NCI-H2227 (cell line): ENCODE measurements at regions not wholly inside any gene's neighbourhood (a gene's known extent, or its start where the extent isn't known, plus 50 kb on each side); places are given as distances from the start of the nearest gene placed in this dataset.

Experiments used
- DNase-seq: peaks from one replicate; lab custom pipeline; 2025; ENCODE audit not compliant: unreplicated experiment; lab: John Stamatoyannopoulos, UW

GRCh38 chr5:103464835-103465484 is 97.6 kb downstream of the NUDT12 start:
- no peak for DNase-seq

DNA sequence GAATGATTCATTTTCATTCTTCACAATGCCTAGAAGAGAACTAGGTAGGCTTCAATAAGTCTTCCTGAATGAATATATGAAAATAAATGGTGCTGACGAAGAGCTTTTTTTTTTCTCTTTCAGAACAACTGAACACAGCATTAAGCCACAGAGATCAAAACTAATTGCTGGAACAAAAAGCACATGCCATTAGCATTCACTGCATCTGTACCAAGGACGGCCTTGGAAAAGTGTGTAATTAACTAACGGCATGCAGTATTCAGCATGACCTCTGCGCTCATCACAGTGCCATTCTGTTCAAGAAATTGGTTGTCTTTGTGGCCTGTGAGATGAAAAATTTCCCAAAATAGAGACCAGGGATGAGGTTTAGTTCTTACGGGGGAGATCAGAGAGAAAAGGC is 99.3 kb downstream of the NUDT12 start:
- peak; percentile 4 for DNase-seq

DNA sequence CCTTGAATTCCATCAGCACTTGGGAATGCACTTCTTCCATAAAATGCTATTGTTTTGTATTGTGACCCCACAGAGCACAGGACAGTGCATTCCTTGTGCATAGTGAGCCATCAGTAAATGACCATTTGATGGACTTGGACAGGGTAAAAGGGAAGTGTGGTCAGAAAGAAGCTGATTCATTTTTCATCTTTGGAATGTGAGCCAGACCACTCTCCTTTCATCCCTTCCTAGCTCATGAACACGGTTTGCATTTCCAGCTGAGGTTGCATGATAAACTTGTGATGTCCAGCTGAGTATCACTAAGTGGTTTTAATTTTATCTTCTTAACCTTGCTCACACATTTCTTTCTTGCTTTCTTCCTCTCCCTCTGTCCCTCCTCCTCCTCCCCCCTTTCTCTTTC is 101.3 kb downstream of the NUDT12 start:
- DNase-seq: no peak

GRCh38 chr5:103458497-103459040 is 104.0 kb downstream of the NUDT12 start:
- no peak for DNase-seq

GRCh38 chr5:103456476-103456875 is 106.1 kb downstream of the NUDT12 start:
- DNase-seq: no peak

GRCh38 chr5:103455796-103456195 is 106.8 kb downstream of the NUDT12 start:
- DNase-seq: no peak

- no peak for DNase-seq
These were observed 107.8 kb downstream of the NUDT12 start for GRCh38 chr5:103454770-103455169.

DNA sequence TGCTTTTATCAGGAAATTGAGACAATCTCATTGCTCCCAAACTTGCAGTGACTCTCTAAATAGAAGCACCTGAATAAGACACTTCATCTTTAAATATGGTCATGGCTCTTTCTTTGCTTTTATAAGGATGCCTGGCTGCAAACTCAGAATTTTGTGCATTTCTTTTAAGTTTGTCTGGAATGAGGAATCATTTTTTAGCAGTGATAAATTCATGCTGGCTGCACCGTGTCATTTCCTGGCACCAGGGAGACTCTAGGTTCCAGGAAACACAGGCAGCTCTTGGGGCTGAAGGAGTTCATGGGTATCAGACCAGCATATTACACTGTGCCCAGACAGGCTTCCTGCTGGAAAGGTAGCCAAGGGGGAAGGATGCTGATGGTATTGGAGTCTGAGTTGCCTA is 109.9 kb downstream of the NUDT12 start:
- DNase-seq: no peak

GRCh38 chr5:103452089-103452488 is 110.5 kb downstream of the NUDT12 start:
- DNase-seq: no peak

- no peak for DNase-seq
These were observed 111.3 kb downstream of the NUDT12 start for GRCh38 chr5:103451261-103451660.

DNA sequence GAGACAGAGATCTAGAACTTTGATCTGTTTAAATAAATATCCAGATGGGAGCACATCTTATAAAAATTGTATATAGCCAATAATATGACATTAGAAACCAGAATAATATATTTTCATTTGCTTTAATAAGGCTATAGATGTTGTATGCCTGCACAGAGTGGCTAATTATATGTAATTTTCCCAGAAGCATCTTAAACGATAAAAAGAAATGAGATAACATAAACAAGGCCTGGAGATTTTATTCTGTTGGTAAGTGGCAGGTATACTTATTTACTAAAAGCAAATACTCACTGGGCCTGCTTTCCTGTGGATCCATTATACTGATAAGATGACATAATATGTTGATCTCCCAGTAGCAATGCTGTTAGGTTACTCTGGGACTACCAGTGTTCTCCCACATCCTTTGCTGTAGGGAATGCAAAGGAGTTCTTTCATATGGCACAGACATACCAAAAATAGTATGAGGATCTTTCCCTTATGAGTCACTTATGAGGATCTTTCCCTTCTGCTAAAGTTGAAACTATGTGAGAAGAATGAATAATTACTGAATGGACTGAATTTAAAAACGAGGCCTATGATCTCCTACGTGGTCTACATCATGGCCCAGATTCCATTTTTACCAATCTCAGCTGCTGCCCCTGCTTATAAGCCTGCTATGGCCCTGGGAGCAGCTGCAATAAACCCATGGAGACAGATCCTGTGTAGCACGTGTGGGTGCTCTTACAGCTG is 112.1 kb downstream of the NUDT12 start:
- no peak for DNase-seq

GRCh38 chr5:103446813-103447212 is 115.8 kb downstream of the NUDT12 start:
- no peak for DNase-seq

DNA sequence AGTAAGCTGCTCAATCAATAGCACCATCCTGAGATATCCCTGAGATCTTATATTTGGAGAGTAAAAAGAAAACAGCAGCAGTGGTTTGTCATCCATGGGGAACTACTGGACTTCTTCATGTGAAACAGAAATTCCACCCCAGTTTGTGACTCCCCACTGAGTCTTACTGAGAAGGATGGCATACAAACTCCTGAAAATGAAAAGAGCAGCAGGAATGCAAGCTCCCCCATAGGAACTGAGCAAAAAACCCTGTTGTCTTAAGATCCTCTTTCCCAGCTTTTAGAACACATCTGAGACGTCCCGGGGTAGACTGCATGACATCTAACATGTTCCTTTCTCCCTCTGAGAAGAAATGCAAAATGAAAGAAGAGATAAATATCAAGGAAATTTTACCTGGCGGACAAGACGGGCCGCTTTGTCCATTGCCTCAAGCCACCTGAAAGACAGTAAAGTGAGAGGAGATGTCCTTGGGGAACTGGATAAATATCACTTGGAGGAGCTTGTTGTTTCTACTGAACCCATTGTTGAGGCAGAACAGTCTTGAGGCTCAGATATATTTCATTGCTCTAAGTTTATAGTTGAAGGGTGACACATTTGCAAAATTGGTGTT is 117.1 kb downstream of the NUDT12 start:
- DNase-seq: no peak

GRCh38 chr5:103444333-103445038 is 118.1 kb downstream of the NUDT12 start:
- DNase-seq: no peak

- no peak for DNase-seq
These were observed 119.8 kb downstream of the NUDT12 start for GRCh38 chr5:103442750-103443149.

GRCh38 chr5:103441523-103441922 is 121.1 kb downstream of the NUDT12 start:
- DNase-seq: no peak

GRCh38 chr5:103439007-103439406 is 123.6 kb downstream of the NUDT12 start:
- no peak for DNase-seq

DNA sequence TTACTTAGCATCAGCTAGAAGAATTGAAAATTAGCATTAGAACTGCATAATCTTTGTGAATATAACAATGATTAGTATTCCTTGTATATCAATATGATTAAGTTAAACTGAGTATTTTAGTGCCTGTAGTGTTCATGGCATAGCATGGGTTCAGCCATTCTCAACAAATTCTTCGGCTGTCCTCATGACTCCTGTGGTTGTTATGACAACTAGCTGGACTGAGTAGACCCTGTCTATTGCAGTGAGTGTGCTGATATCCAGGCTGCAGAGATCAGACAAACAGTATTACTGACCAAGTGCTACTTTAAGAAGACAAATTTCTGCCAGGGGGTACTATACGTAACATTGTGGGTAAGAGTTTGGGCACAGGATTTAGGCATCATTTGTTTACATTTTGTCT is 125.9 kb downstream of the NUDT12 start:
- DNase-seq: peak; percentile 3

- no peak for DNase-seq
These were observed 126.5 kb downstream of the NUDT12 start for GRCh38 chr5:103436112-103436511.

- DNase-seq: peak; percentile 32
These were observed 127.3 kb downstream of the NUDT12 start for GRCh38 chr5:103435136-103435889.

DNA sequence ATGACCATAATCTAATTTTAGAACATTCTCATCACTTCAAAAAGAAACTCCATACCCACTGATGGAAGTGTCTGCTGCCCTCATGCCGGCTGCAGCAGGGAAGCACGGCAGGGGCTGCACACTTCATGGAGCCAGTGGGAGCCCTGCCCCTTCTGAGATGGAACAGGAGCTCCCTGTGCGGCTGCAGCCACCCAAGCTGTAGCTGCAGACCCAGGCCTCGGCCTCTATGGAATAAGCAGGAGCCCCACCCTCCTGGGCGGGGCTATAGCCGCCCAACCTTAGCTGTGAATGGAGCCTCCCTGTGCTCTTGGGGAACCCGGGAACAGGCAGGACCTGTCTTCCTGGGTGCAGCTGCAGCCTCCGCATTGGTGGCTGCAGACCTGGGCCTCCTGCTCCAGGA is 128.5 kb downstream of the NUDT12 start:
- peak; percentile 68 for DNase-seq
